ENCODE measurements at regions not wholly inside any gene's neighbourhood (a gene's known extent, or its start where the extent isn't known, plus 50 kb on each side); places are given as distances from the start of the nearest gene placed in this dataset.

DNA sequence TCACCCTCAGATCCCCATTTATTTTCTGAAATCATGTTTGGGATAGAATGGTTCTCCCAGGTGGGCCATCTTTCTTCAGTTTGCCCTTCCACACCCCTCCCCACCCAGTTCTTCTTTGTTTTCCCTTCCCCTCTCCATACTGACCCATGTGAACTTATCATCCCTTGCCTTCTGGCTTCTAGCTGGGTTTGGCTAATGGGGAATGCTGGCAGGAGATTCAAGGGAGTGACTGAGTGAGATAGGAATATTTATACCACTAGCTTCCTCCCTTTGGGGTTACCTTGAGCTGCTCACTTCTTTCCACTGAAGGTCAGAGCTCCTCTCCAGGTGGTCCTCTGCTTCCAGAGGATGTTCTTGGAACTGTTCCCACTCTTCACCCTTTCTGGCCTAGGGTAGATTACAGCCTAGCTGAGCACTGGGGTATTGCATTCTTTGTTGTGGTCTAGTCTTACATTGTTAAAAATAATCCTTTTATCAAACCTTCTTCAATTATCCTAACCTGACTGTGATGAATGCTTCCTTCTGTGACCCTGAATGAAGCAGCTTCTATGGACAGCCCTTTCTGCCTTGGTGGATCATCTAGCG is 88.3 kb upstream of the ATP2B1 start:
- no peak for TF ChIP-seq POLR2AphosphoS5 (IDR thresholded peaks at IDR 0.05)
- no peak for TF ChIP-seq CTCF (IDR thresholded peaks at IDR 0.05)
- no peak for TF ChIP-seq POLR2A (IDR thresholded peaks at IDR 0.05)

All from stomach (tissue), 4 donors.